Fibroblast of lung (primary cell): ENCODE measurements at regions not wholly inside any gene's neighbourhood (a gene's known extent, or its start where the extent isn't known, plus 50 kb on each side); places are given as distances from the start of the nearest gene placed in this dataset.

Experiments used
- EZH2 ChIP-seq: IDR thresholded peaks from 2 replicates; pipeline ENCODE4 v1.5.1; 2012; ENCODE audit warnings: low read length, control low read depth, mild to moderate bottlenecking; ENCODE audit errors: missing control alignments
- TF ChIP-seq, protein P1 (sequence below), 2 donors: IDR thresholded peaks in 1 of 2; conservative IDR thresholded peaks in 1 of 2; 1 replicate in 1 of 2; 2 replicates in 1 of 2; pipeline ENCODE4 v1.5.1; 2011 to 2012; ENCODE audit warnings: low read length in 2 of 2, control low read depth in 1 of 2, inconsistent platforms in 1 of 2, low read depth in 1 of 2, mild to moderate bottlenecking in 1 of 2

DNA sequence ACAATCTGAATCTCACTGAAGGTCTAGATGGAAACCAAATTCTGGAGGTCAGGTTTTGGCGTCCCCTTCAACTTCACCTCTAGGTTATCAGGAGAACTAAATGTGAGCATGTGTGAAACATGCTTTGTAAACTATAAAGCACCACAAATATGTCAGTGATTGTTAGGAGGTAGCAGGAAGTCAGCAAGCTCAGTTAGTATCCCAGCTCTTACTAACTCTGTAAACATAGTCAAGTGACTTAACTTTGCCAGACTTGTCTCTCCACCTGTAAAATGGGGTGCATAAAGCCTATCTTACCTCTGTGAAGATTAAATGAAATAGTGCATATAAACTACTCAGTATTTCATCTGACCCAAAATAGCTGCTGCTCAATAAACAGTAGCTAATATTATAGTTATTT lies 121.5 kb downstream of the INSIG2 start:
- TF ChIP-seq, protein P1, sequence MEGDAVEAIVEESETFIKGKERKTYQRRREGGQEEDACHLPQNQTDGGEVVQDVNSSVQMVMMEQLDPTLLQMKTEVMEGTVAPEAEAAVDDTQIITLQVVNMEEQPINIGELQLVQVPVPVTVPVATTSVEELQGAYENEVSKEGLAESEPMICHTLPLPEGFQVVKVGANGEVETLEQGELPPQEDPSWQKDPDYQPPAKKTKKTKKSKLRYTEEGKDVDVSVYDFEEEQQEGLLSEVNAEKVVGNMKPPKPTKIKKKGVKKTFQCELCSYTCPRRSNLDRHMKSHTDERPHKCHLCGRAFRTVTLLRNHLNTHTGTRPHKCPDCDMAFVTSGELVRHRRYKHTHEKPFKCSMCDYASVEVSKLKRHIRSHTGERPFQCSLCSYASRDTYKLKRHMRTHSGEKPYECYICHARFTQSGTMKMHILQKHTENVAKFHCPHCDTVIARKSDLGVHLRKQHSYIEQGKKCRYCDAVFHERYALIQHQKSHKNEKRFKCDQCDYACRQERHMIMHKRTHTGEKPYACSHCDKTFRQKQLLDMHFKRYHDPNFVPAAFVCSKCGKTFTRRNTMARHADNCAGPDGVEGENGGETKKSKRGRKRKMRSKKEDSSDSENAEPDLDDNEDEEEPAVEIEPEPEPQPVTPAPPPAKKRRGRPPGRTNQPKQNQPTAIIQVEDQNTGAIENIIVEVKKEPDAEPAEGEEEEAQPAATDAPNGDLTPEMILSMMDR (conservative IDR thresholded peaks at IDR 0.05 in 1 of 2, IDR thresholded peaks at IDR 0.05 in 1 of 2; ENCODE audit: low read depth in 1 of 2, low read length in 2 of 2): no peak
- TF ChIP-seq EZH2: no peak
